Uterus (tissue), 2 donors: ENCODE measurements at regions not wholly inside any gene's neighbourhood (a gene's known extent, or its start where the extent isn't known, plus 50 kb on each side); places are given as distances from the start of the nearest gene placed in this dataset.

ENCODE experiments used
- CTCF ChIP-seq, 4 experiments: fragments of 200-600 bp in 2 of 4; fragments of 450-650 bp in 2 of 4; sonication (generic) in 2 of 4; IDR thresholded peaks; one replicate each; pipeline ENCODE4 v1.5.1; 2016 to 2019; ENCODE audit warnings: antibody characterized with exemption in 4 of 4, mild to moderate bottlenecking in 2 of 4, moderate library complexity in 1 of 4
- POLR2A ChIP-seq, 2 donors: fragments of 450-650 bp; IDR thresholded peaks; one replicate each; pipeline ENCODE4 v1.6.1; 2016; ENCODE audit warnings: antibody characterized with exemption in 2 of 2, mild to moderate bottlenecking in 1 of 2, moderate library complexity in 1 of 2

- TF ChIP-seq CTCF (IDR thresholded peaks at IDR 0.05), result no peak
- TF ChIP-seq POLR2A (IDR thresholded peaks at IDR 0.05), result no peak
These were observed 1180.9 kb upstream of the ADGRL3 start for GRCh38 chr4:60019180-60019579.
